Stimulated activated CD8-positive, alpha-beta memory T cell treated with anti-CD3 and anti-CD28 coated beads, Interleukin-15, amount 100 ng/mL, for 1 hour (primary cell): ENCODE measurements at regions not wholly inside any gene's neighbourhood (a gene's known extent, or its start where the extent isn't known, plus 50 kb on each side); places are given as distances from the start of the nearest gene placed in this dataset.

Experiments
- DNase-seq: peaks from one replicate; pipeline ENCODE4 v3.0.0-alpha.2; 2020; ENCODE audit warnings: low read depth

DNA sequence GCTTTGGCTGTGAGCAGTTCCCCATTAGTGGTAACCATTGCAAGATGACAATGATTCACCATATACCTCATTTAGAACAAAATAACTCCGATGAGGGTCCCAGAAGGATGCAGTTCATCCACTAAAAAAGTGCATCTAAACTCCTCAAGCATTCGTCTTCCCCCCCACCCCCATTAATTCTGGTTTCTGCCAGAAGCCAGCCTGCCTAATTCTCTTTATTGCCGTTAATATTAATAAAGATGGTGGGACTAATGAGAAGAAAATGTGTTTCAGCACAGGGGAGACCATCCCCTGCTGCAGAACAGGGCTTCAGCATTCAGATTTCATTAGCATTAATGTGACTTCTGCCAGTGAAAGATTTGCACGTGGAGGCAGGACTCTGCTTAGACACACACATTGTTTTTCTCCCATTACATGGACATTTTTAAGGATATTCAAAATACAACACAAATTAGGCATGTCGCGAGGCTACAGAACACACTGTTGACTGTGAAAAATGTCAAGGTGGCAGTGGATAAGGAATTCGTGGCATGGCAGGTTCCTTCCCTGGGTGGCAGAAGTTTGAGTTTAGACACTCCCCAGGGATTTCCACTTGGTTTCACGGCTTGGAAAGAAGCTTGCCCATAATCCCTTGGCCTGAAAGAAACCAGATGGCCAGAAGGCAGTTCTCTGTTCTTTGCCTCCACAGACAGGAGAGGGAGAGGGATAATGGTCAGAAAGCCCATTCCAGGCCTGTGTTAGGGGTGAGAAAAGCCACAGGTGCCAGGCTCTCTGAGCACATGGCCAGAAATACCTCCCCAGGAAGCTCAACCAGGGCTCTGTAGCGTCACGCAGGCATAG lies 236.5 kb downstream of the FOXO1 start:
- DNase-seq, result no peak

DNA sequence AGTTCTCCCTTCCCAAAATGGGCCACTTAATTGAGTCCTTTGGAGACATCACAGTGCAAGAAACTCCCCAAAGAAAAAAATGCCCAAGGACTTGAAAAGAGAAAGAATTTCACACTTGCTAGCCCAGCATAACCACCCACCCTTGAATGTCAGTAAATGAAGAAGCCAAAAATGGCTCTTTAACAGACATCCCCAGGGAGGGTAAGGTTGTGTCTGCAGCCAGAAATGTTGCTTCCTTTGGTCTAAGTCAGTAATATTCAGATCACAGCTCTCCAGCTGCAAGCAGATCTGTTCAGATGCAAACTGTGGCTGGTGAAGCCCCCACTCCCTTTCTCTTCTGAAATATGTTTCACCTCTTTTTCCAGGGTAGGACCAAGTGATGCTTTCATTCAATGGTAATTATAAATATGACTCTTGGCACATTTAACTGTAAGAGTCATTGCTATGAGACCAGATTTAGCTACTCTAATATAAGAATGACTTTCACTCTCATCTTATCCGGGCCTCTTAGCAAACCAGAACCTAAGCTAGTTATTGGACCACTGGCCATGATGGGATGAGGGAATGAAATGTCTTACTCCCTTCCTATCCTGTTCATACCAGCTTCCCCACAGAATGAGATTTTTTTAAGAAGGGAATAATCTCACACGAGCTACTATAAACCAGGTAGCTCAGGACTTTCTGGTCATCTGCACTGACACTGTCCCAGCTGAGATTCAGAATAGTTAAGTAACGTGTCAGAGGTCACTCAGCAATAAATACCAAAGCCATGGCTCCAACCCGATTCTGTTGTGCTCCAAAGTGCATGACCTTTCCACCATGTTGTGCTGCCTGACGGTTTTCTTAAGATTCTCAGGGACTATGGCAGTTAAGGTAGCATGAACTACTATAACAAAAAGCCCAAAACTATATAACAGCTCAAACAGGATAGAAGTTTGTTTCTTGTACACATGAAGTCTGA lies 234.1 kb downstream of the FOXO1 start:
- no peak for DNase-seq

GRCh38 chr13:40433001-40433400 lies 233.4 kb downstream of the FOXO1 start:
- DNase-seq, result no peak

DNA sequence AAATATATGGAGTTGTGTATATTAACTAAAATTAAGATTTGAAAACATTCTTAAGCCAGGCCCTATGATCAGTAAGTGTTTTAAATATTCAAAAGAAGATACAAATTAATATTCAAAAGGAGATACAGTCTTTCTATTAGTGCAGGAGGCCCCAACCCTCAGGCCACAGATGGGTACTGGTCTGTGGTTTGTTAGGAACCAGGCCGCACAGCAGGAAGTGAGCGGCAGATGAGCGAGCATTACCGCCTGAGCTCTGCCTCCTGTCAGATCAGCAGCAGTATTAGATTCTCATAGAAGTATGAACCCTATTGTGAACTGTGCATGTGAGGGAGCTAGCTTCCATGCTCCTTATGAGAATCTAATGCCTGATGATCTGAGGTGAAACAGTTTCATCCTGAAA lies 232.9 kb downstream of the FOXO1 start:
- no peak for DNase-seq

GRCh38 chr13:40434516-40435397 lies 231.7 kb downstream of the FOXO1 start:
- DNase-seq, result no peak

- DNase-seq, result no peak
Observed at GRCh38 chr13:40438022-40438680, 228.3 kb downstream of the FOXO1 start.

GRCh38 chr13:40438999-40439797 lies 227.2 kb downstream of the FOXO1 start:
- DNase-seq, result no peak

DNA sequence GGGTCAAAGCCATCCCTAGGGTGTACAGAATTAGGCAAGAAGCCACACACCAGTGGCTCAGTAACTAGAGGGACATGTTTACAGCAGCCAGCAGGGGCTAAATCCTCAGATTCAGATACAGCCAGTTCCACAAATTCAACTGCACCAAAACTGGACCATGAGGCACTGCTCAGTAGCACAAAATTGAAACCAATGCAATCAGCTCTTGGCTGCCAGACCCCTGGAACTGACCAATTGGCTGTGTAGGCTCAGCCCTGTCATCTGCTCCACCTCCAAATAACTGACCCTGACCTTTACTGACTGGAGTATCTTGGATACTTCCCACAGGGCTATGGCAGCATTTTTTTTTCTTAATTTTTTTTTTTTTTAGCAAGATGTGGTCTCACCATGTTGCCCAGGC lies 226.5 kb downstream of the FOXO1 start:
- no peak for DNase-seq

DNA sequence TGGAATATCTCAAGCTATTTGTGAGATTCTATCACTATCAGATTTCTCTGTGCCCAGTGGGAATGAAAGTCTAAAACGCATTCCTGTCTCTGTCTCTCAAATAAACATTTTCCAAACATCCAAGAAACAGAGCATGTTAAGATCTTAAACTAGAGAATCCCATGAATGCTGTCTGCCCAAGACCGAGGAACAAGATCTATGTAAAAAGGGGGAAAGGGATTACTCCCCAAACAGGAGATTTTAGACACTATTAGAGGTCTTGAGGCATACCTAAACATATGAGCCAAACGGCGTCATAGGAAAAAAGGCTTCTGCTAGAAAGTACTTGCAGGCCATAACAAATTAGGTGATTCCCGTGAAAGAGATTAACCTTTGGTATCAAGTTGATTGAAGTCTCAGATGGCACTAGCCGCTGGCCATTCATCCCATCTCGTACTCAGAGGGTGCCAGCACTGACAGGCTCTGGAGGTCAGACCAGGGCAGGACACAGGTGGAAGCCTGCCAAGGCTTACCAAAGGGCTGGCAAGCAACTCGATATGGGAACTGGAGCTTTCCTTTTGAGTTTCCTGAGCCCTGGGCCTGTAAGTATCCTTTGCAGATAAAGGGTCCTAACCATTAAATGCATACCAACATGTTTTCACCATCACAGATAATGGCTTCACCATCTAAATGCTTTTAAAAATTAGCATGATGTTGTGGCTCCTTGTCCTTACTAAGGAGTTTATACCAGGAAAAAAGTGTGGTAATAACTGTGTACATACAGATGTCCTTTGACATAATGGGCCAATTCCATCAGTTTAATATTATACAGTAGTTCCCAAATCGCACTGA lies 225.2 kb downstream of the FOXO1 start:
- DNase-seq, result no peak

- DNase-seq, result no peak
Observed at GRCh38 chr13:40442231-40442630, 224.2 kb downstream of the FOXO1 start.

- no peak for DNase-seq
Observed at GRCh38 chr13:40442826-40443225, 223.6 kb downstream of the FOXO1 start.

GRCh38 chr13:40444241-40444640 lies 222.2 kb downstream of the FOXO1 start:
- DNase-seq, result no peak

GRCh38 chr13:40445557-40445990 lies 220.9 kb downstream of the FOXO1 start:
- no peak for DNase-seq

DNA sequence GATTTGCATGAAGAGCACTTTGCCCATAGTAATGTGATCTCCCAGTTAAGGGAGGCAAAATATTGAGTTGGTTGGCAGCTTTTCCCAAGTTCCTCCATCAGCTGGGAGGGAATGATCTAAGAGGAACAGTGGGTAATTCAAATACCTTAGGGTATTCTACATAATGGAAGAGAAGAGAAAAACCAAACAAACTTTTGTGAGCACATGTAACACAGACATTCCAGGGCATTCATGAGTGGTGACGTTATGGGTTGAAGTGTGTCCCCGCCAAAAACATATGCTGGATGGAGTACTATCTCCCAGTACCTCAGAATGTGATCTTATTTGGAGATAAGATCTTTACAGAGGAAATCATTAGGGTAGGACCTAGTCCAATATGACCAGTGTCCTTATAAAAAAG lies 220.1 kb downstream of the FOXO1 start:
- no peak for DNase-seq

- no peak for DNase-seq
Observed at GRCh38 chr13:40447857-40448256, 218.6 kb downstream of the FOXO1 start.

- no peak for DNase-seq
Observed at GRCh38 chr13:40452038-40452666, 214.3 kb downstream of the FOXO1 start.

DNA sequence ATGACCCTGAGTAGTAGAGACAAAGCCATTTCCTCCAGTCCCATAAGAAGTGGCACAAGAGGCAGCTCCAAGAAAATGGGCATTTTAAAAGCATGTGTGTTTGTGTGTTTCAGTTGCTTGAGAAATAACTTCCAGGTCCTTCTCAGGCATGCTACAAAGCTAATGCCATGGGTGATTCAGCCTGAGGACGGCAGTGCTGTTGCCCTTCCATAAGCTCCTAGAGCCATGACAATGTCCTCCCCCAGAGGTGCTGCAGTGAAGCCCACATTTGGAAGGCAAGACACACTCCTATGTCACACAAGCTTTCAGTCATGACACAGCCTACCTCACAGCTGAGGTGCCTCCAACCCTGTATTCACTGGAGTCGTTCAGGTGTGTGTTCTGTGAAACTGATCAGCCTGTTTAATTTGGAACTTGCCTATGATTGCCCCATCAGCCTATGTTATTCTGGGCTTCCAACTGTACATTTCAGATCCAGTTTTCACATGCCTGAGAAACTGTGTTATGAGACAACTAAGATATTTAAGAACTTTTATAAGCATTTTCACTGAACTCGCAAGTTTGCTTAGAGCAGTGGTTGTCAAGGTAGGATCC lies 213.6 kb downstream of the FOXO1 start:
- DNase-seq, result no peak

GRCh38 chr13:40453351-40454021 lies 213.0 kb downstream of the FOXO1 start:
- DNase-seq, result no peak
